ENCODE measurements at regions not wholly inside any gene's neighbourhood (a gene's known extent, or its start where the extent isn't known, plus 50 kb on each side); places are given as distances from the start of the nearest gene placed in this dataset.

GRCh38 chr6:113464536-113464935, 392.6 kb upstream of the MARCKS start:
- Histone ChIP-seq H3K27me3 (replicated peaks; ENCODE audit: insufficient read depth, low read length) (no peaks in the 10 kb centered on the region), H4K20me1 (ENCODE audit: insufficient read depth, low read length) (no peaks in the 10 kb centered on the region), H3K9me3 (replicated peaks; ENCODE audit: insufficient read depth, low read length) (no peaks in the 10 kb centered on the region), H3K9me2 (replicated peaks; ENCODE audit: insufficient read depth, low read length) (no peaks in the 10 kb centered on the region), H3K79me2 (ENCODE audit: low read length) (no peaks in the 10 kb centered on the region), H3K36me3 (replicated peaks; ENCODE audit: insufficient read depth, low read length) (no peaks in the 10 kb centered on the region), H3K4me1 (ENCODE audit: low read length) (no peaks in the 10 kb centered on the region), H3K4me2 (ENCODE audit: low read depth, low read length) (no peak overlapping the region), H3K9ac (ENCODE audit: low read length) (no peak overlapping the region), H3F3A (ENCODE audit: insufficient read depth, low read length) (no peaks in the 10 kb centered on the region), H3K4me3 (ENCODE audit: low read length) (no peak overlapping the region), H3K27ac (ENCODE audit: low read length) (no peak overlapping the region), H2AFZ (ENCODE audit: low read length) (no peak overlapping the region)
- TF ChIP-seq CTCF (IDR thresholded peaks at IDR 0.05; ENCODE audit: low read length) = no peak
- no peak for TF ChIP-seq EZH2phosphoT487 (IDR thresholded peaks at IDR 0.05; ENCODE audit: low read length)
- TF ChIP-seq EZH2 (optimal IDR thresholded peaks at IDR 0.05; ENCODE audit: low read depth, low read length) = no peak
- no peak for DNase-seq

- Histone ChIP-seq H3K9me3 (replicated peaks; ENCODE audit: insufficient read depth, low read length) (no peaks in the 10 kb centered on the region), H3K4me2 (ENCODE audit: low read depth, low read length) (no peak overlapping the region), H3K9ac (ENCODE audit: low read length) (no peak overlapping the region), H3K4me3 (ENCODE audit: low read length) (no peak overlapping the region), H3K4me1 (ENCODE audit: low read length) (no peaks in the 10 kb centered on the region), H3K27ac (ENCODE audit: low read length) (no peak overlapping the region), H3K79me2 (ENCODE audit: low read length) (no peaks in the 10 kb centered on the region), H3F3A (ENCODE audit: insufficient read depth, low read length) (no peaks in the 10 kb centered on the region), H3K36me3 (replicated peaks; ENCODE audit: insufficient read depth, low read length) (no peaks in the 10 kb centered on the region), H3K27me3 (replicated peaks; ENCODE audit: insufficient read depth, low read length) (no peaks in the 10 kb centered on the region), H4K20me1 (ENCODE audit: insufficient read depth, low read length) (no peaks in the 10 kb centered on the region), H2AFZ (ENCODE audit: low read length) (no peak overlapping the region), H3K9me2 (replicated peaks; ENCODE audit: insufficient read depth, low read length) (no peaks in the 10 kb centered on the region)
- no peak for TF ChIP-seq EZH2phosphoT487 (IDR thresholded peaks at IDR 0.05; ENCODE audit: low read length)
- no peak for TF ChIP-seq CTCF (IDR thresholded peaks at IDR 0.05; ENCODE audit: low read length)
- TF ChIP-seq EZH2 (optimal IDR thresholded peaks at IDR 0.05; ENCODE audit: low read depth, low read length) = no peak
- DNase-seq = no peak
Observed at GRCh38 chr6:113464960-113465359, 392.2 kb upstream of the MARCKS start.

- H3K27me3 ChIP-seq (replicated peaks; ENCODE audit: insufficient read depth, low read length) = no peaks in the 10 kb centered on the region
- no peak overlapping the region for H3K27ac ChIP-seq (ENCODE audit: low read length)
- H3K4me2 ChIP-seq (ENCODE audit: low read depth, low read length) = no peak overlapping the region
- no peaks in the 10 kb centered on the region for H3K9me2 ChIP-seq (replicated peaks; ENCODE audit: insufficient read depth, low read length)
- no peaks in the 10 kb centered on the region for H4K20me1 ChIP-seq (ENCODE audit: insufficient read depth, low read length)
- no peaks in the 10 kb centered on the region for H3K4me1 ChIP-seq (ENCODE audit: low read length)
- H3K9ac ChIP-seq (ENCODE audit: low read length) = no peak overlapping the region
- no peak overlapping the region for H2AFZ ChIP-seq (ENCODE audit: low read length)
- no peaks in the 10 kb centered on the region for H3K9me3 ChIP-seq (replicated peaks; ENCODE audit: insufficient read depth, low read length)
- no peak for DNase-seq
- H3K79me2 ChIP-seq (ENCODE audit: low read length) = no peaks in the 10 kb centered on the region
- H3K36me3 ChIP-seq (replicated peaks; ENCODE audit: insufficient read depth, low read length) = no peaks in the 10 kb centered on the region
- H3F3A ChIP-seq (ENCODE audit: insufficient read depth, low read length) = no peaks in the 10 kb centered on the region
- H3K4me3 ChIP-seq (ENCODE audit: low read length) = no peak overlapping the region
- TF ChIP-seq EZH2 (optimal IDR thresholded peaks at IDR 0.05; ENCODE audit: low read depth, low read length) = no peak
- no peak for TF ChIP-seq CTCF (IDR thresholded peaks at IDR 0.05; ENCODE audit: low read length)
- TF ChIP-seq EZH2phosphoT487 (IDR thresholded peaks at IDR 0.05; ENCODE audit: low read length) = no peak
Observed at GRCh38 chr6:113466526-113466925, 390.6 kb upstream of the MARCKS start.

All from MM.1S (cell line).